Sigmoid colon (tissue), 6 donors: ENCODE measurements at regions not wholly inside any gene's neighbourhood (a gene's known extent, or its start where the extent isn't known, plus 50 kb on each side); places are given as distances from the start of the nearest gene placed in this dataset.

Source experiments
- DNase-seq: peaks from one replicate; pipeline ENCODE4 v3.0.0-alpha.2; 2019
- H3K27ac ChIP-seq, 4 donors: fragments of 200-600 bp; sonication (generic); one replicate each; pipeline ENCODE4 v1.5.1; 2016 to 2019; ENCODE audit warnings: mild to moderate bottlenecking in 1 of 4
- H3K27me3 ChIP-seq, 3 donors: fragments of 200-600 bp; sonication (generic); one replicate each; pipeline ENCODE4 v1.5.1; 2019; ENCODE audit warnings: mild to moderate bottlenecking in 1 of 3
- H3K36me3 ChIP-seq, 4 donors: fragments of 200-600 bp; sonication (generic); one replicate each; pipeline ENCODE4 v1.5.1; 2016 to 2019
- H3K4me1 ChIP-seq, 4 donors: fragments of 200-600 bp; sonication (generic); one replicate each; pipeline ENCODE4 v1.5.1; 2017 to 2019
- H3K4me3 ChIP-seq, 4 donors: fragments of 200-600 bp; sonication (generic); one replicate each; pipeline ENCODE4 v1.5.1; 2017 to 2019; ENCODE audit warnings: mild to moderate bottlenecking in 2 of 4, moderate library complexity in 1 of 4
- H3K9me3 ChIP-seq, 4 donors: fragments of 200-600 bp in 3 of 4; sonication (generic) in 3 of 4; one replicate each; pipeline versions ENCODE4 v1.5.1 to v1.6.1; 2013 to 2019
- EP300 ChIP-seq, 4 donors: sonication (generic); formaldehyde crosslinking; IDR thresholded peaks; one replicate each; pipeline ENCODE4 v1.6.1; 2017; ENCODE audit warnings: antibody characterized with exemption in 4 of 4
- POLR2A ChIP-seq, 2 donors: fragments of 450-650 bp; IDR thresholded peaks; one replicate each; pipeline ENCODE4 v1.6.1; 2016; ENCODE audit warnings: antibody characterized with exemption in 2 of 2, mild to moderate bottlenecking in 2 of 2, moderate library complexity in 2 of 2
- POLR2AphosphoS5 ChIP-seq, 4 donors: sonication (generic); formaldehyde crosslinking; IDR thresholded peaks; one replicate each; pipeline ENCODE4 v1.6.1; 2017; ENCODE audit warnings: antibody characterized with exemption in 4 of 4
- WGBS, 2 donors: extraction: QIAGEN DNeasy Blood & Tissue Kit; methylation state at CpG; one replicate each; pipeline ENCODE4 v1.1.7; 2013; 5-methylcytosine and 5-hydroxymethylcytosine counted together
- intact Hi-C: fragments of 100-400 bp; cut with DNase I; formaldehyde crosslinking; loops from one replicate; pipeline ENCODE4 v1.15.1; 2023
- TF ChIP-seq, protein P1 (sequence below), 4 experiments: fragments of 450-650 bp in 3 of 4; fragments of 200-600 bp in 1 of 4; IDR thresholded peaks; one replicate each; pipeline ENCODE4 v1.5.1; 2016 to 2019; ENCODE audit warnings: antibody characterized with exemption in 4 of 4, mild to moderate bottlenecking in 3 of 4, moderate library complexity in 2 of 4
- donor health status: healthy with polysubstance abuse.
- donor health status: healthy.

DNA sequence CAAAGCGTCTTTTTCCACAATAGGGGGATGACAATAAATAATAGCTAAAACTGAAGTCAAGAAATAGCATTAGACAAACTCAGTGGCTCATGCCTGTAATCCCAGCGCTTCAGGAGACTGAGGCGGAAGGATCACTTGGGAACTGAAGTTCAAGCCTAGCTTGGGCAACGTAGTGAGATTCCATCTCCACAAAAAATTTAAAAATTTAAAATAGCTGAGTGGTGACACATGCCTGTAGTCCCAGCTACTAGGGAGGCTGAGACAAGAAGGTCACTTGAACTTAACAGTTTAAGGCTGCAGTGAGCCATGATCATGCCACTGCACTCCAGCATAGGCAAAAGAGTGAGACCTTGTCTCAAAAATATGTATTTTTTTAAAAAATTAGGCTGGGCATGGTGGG is 107.9 kb downstream of the AKR1D1 start:
- H3K36me3 ChIP-seq = no peaks in the 10 kb centered on the region
- no peak for DNase-seq
- intact Hi-C loops = no loop called here
- H3K9me3 ChIP-seq = peaks cover 0 to 12% (median 7%) of the 10 kb centered on the region in 4 donors
- H3K27ac ChIP-seq = no peak overlapping the region
- H3K27me3 ChIP-seq = no peaks in the 10 kb centered on the region
- H3K4me1 ChIP-seq = no peaks in the 10 kb centered on the region
- TF ChIP-seq POLR2A (IDR thresholded peaks at IDR 0.05) (no peak), EP300 (IDR thresholded peaks at IDR 0.05) (no peak), POLR2AphosphoS5 (IDR thresholded peaks at IDR 0.05) (no peak)
- TF ChIP-seq, protein P1, sequence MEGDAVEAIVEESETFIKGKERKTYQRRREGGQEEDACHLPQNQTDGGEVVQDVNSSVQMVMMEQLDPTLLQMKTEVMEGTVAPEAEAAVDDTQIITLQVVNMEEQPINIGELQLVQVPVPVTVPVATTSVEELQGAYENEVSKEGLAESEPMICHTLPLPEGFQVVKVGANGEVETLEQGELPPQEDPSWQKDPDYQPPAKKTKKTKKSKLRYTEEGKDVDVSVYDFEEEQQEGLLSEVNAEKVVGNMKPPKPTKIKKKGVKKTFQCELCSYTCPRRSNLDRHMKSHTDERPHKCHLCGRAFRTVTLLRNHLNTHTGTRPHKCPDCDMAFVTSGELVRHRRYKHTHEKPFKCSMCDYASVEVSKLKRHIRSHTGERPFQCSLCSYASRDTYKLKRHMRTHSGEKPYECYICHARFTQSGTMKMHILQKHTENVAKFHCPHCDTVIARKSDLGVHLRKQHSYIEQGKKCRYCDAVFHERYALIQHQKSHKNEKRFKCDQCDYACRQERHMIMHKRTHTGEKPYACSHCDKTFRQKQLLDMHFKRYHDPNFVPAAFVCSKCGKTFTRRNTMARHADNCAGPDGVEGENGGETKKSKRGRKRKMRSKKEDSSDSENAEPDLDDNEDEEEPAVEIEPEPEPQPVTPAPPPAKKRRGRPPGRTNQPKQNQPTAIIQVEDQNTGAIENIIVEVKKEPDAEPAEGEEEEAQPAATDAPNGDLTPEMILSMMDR (IDR thresholded peaks at IDR 0.05) = no peak
- no peak overlapping the region for H3K4me3 ChIP-seq
- 92 to 93% methylated on average over 4 of the region's 4 CpGs for WGBS, 2 donors

DNA sequence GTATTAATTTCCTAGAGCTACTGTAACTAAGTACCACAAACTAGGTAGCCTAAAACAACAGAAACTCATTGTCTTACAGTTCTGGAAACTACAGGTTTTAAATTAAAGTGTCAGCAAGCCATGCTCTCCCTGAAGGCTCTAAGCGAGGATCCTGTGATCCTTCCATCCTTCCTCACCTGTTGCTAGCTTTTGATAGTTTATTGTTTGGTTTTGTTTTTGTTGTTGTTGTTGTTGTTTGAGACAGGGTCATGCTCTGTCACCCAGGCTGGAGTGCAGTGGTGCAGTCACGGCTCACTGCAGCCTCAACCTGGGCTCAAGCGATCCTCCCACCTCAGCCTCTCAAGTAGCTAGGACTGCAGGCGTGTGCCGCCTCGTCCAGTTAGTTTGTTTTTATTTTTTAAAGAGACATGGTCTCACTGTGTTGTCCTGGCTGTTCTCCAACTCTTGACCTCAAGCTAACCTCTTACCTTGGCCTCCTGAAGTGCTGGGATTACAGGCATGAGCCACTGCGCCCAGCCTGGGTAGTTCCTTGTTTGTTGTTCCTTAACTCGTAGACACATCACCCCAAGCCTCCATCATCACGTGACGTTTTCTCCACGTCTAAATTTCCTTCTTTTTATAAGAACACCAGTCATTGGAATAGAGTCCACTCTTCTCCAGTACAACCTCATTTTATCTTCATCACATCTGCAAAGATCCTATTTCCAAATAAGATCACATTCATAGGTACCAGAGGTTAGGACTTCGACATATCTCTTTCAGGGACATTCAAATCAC is 109.1 kb downstream of the AKR1D1 start:
- no peak for TF ChIP-seq POLR2AphosphoS5 (IDR thresholded peaks at IDR 0.05)
- TF ChIP-seq POLR2A (IDR thresholded peaks at IDR 0.05) = no peak
- TF ChIP-seq, protein P1 (IDR thresholded peaks at IDR 0.05) = no peak
- no peak for TF ChIP-seq EP300 (IDR thresholded peaks at IDR 0.05)
- H3K4me3 ChIP-seq = no peak overlapping the region
- no peaks in the 10 kb centered on the region for H3K36me3 ChIP-seq
- 88 to 89% methylated on average over 12 of the region's 12 CpGs for WGBS, 2 donors
- DNase-seq = no peak
- H3K4me1 ChIP-seq = no peaks in the 10 kb centered on the region
- no peaks in the 10 kb centered on the region for H3K27me3 ChIP-seq
- no peak overlapping the region for H3K27ac ChIP-seq
- peaks cover 0 to 17% (median 7%) of the 10 kb centered on the region in 4 donors for H3K9me3 ChIP-seq
- intact Hi-C loops = no loop called here

DNA sequence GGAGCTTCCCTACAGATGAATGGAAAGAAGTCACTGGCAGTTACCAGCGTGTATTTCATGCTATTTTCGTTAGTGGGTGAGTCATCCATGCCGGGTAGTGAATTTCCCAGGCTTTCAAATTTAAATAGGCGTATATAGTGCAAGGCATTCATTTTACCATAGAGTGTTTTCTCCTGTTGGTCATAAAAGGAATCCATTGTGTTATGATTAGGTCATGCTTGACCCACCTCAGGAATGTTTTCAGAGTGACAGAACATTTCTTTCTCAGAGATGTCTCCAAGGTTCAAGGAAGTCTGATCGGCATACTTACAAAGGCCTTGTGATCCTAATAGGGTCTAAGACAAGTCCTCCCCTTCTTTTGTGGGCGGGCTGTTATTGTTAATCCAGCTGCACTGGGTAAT is 110.7 kb downstream of the AKR1D1 start:
- WGBS, 2 donors = 78 to 83% methylated on average over 6 of the region's 6 CpGs
- H3K36me3 ChIP-seq = no peaks in the 10 kb centered on the region
- no peak for DNase-seq
- intact Hi-C loops = no loop called here
- H3K27me3 ChIP-seq = no peaks in the 10 kb centered on the region
- no peaks in the 10 kb centered on the region for H3K4me1 ChIP-seq
- H3K27ac ChIP-seq = no peak overlapping the region
- peaks cover 0 to 17% (median 7%) of the 10 kb centered on the region in 4 donors for H3K9me3 ChIP-seq
- no peak overlapping the region for H3K4me3 ChIP-seq
- TF ChIP-seq POLR2A (IDR thresholded peaks at IDR 0.05) (no peak), POLR2AphosphoS5 (IDR thresholded peaks at IDR 0.05) (no peak), EP300 (IDR thresholded peaks at IDR 0.05) (no peak)
- TF ChIP-seq, protein P1 (IDR thresholded peaks at IDR 0.05) = no peak

DNA sequence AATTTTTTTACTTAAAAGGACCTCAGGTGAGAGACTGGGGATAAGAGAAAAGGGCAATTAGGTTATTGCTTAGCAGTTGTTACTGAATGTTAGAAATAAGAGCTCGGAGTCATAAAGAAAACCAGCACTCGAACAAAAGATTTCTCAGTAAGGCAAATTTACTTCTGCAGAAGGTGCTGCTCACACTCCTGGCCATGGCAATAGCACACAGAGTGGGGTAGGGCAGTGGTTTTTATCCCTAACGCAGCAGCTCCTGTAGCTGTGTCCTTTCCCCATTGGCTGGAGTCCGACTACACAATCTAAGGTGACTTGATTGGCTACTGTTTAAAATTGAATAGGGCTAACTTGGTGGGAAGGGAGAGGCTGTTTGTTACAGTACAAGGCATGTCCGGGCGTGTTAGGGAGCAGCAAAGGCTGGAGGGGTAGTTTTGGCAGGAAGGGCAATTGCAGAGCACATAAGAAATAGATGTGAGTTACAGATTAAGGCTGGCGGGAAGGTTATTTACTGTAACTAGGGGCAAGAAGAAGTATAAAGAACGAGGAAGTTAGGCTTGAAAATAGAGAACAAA is 112.1 kb downstream of the AKR1D1 start:
- 71 to 73% methylated on average over 8 of the region's 8 CpGs for WGBS, 2 donors
- H3K9me3 ChIP-seq = peaks cover 0 to 17% (median 7%) of the 10 kb centered on the region in 4 donors

More for the DNA sequence above, 112.1 kb downstream of the AKR1D1 start:
- intact Hi-C loops = no loop called here
- no peak for DNase-seq
- no peaks in the 10 kb centered on the region for H3K36me3 ChIP-seq
- no peaks in the 10 kb centered on the region for H3K4me1 ChIP-seq
- no peaks in the 10 kb centered on the region for H3K27me3 ChIP-seq
- no peak overlapping the region for H3K4me3 ChIP-seq
- H3K27ac ChIP-seq = no peak overlapping the region
- no peak for TF ChIP-seq POLR2A (IDR thresholded peaks at IDR 0.05)
- no peak for TF ChIP-seq EP300 (IDR thresholded peaks at IDR 0.05)
- TF ChIP-seq POLR2AphosphoS5 (IDR thresholded peaks at IDR 0.05) = no peak
- TF ChIP-seq, protein P1 (IDR thresholded peaks at IDR 0.05) = no peak
